Breast epithelium (tissue), 4 donors: ENCODE measurements at regions not wholly inside any gene's neighbourhood (a gene's known extent, or its start where the extent isn't known, plus 50 kb on each side); places are given as distances from the start of the nearest gene placed in this dataset.
A peak's percentile ranks its signal among the peaks of the same experiment; 100 is the strongest.

Experiments
- DNase-seq, 2 donors: peaks; one replicate each; pipeline ENCODE4 v3.0.0-alpha.2; 2019; ENCODE audit warnings: low spot score in 2 of 2
- H3K27ac ChIP-seq, 2 donors: fragments of 200-600 bp; sonication (generic) in 1 of 2; one replicate each; pipeline ENCODE4 v1.5.1; 2016 to 2019; ENCODE audit warnings: mild to moderate bottlenecking in 1 of 2
- H3K27me3 ChIP-seq, 2 donors: fragments of 200-600 bp; sonication (generic) in 1 of 2; one replicate each; pipeline versions ENCODE4 v1.5.1 to v1.6.0; 2017 to 2019; ENCODE audit warnings: control low read depth in 1 of 2, mild to moderate bottlenecking in 1 of 2
- H3K36me3 ChIP-seq: fragments of 200-600 bp; one replicate; pipeline ENCODE4 v1.5.1; 2019
- H3K4me1 ChIP-seq, 2 donors: fragments of 200-600 bp; sonication (generic); one replicate each; pipeline ENCODE4 v1.5.1; 2016 to 2019; ENCODE audit warnings: control low read depth in 1 of 2
- H3K4me3 ChIP-seq, 3 donors: fragments of 200-600 bp; sonication (generic); 1 replicate in 2 of 3; 2 replicates in 1 of 3; pipeline ENCODE4 v1.5.1; 2016 to 2019; ENCODE audit warnings: mild to moderate bottlenecking in 3 of 3, moderate library complexity in 2 of 3
- H3K9me3 ChIP-seq, 2 donors: fragments of 200-600 bp; sonication (generic) in 1 of 2; one replicate each; pipeline ENCODE4 v1.5.1; 2016 to 2019; ENCODE audit warnings: control low read depth in 1 of 2
- CTCF ChIP-seq, 3 donors: fragments of 450-650 bp; IDR thresholded peaks; one replicate each; pipeline ENCODE4 v1.5.1; 2016 to 2017; ENCODE audit warnings: antibody characterized with exemption in 3 of 3, mild to moderate bottlenecking in 3 of 3, moderate library complexity in 3 of 3
- POLR2A ChIP-seq: fragments of 450-650 bp; IDR thresholded peaks from one replicate; pipeline ENCODE4 v1.6.1; 2016; ENCODE audit warnings: antibody characterized with exemption, mild to moderate bottlenecking, moderate library complexity
- POLR2AphosphoS5 ChIP-seq, 3 donors: sonication (generic); formaldehyde crosslinking; IDR thresholded peaks; one replicate each; pipeline ENCODE4 v1.6.1; 2017; ENCODE audit warnings: antibody characterized with exemption in 3 of 3
- intact Hi-C: fragments of 100-400 bp; cut with DNase I; formaldehyde crosslinking; loops from one replicate; pipeline ENCODE4 v1.15.1; 2023; ENCODE audit warnings: low total_unique reads

DNA sequence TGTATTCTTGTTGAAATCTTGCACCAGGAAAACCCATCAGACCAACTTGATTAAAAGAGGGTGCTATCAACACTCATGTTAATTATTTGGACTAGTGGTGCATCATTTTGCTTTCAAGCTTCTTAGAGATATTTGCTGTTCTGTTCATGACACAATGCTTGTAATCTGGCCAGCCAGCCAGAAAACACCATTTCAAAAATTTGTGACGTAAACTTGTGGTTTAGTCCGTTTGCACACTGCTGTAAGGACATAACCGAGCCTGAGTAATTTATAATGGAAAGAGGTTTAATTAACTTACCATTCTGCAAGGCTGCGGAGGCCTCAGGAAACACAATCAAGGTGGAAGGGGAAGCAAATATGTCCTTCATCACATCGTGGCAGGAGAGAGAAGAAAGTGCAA is 374.3 kb upstream of the TGFBR2 start:
- Histone ChIP-seq H3K4me1 (no peaks in the 10 kb centered on the region), H3K9me3 (no peaks in the 10 kb centered on the region), H3K27me3 (no peaks in the 10 kb centered on the region), H3K4me3 (peak overlapping the region in 1 of 3 donors; percentile 35), H3K36me3 (no peaks in the 10 kb centered on the region), H3K27ac (peak overlapping the region; percentile 52 to 76)
- no peak for DNase-seq
- intact Hi-C loops: no loop called here
- TF ChIP-seq CTCF (IDR thresholded peaks at IDR 0.05): no peak
- no peak for TF ChIP-seq POLR2A
- TF ChIP-seq POLR2AphosphoS5 (IDR thresholded peaks at IDR 0.05): no peak

GRCh38 chr3:30233913-30234646 is 372.3 kb upstream of the TGFBR2 start:
- TF ChIP-seq CTCF (IDR thresholded peaks at IDR 0.05) (no peak), POLR2AphosphoS5 (IDR thresholded peaks at IDR 0.05) (no peak), POLR2A (no peak)
- no peaks in the 10 kb centered on the region for H3K4me1 ChIP-seq
- H3K36me3 ChIP-seq: no peaks in the 10 kb centered on the region
- no peak overlapping the region for H3K4me3 ChIP-seq
- H3K27me3 ChIP-seq: no peaks in the 10 kb centered on the region
- intact Hi-C loops: no loop called here
- H3K9me3 ChIP-seq: no peaks in the 10 kb centered on the region
- DNase-seq: no peak
- no peak overlapping the region for H3K27ac ChIP-seq

DNA sequence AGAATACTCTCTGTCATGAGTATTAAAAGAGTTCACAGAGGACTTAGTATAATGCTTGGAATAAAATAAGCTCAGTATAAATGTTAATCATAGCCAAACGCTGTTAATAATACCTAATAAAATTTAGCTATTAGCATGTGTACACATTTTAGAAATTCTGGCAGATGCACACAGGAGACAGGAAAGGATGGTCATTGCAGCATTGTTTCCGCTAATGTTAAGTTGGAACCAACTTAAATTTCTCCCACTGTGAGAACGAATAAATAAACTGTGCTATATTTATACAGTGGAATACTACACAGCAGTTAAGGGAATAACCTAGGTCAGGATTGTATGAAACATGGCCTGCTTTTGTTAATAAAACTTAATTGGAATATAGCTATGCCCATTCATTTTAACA is 370.4 kb upstream of the TGFBR2 start:
- intact Hi-C loops: no loop called here
- Histone ChIP-seq H3K27ac (no peak overlapping the region), H3K4me1 (no peaks in the 10 kb centered on the region), H3K9me3 (no peaks in the 10 kb centered on the region), H3K36me3 (no peaks in the 10 kb centered on the region), H3K4me3 (no peak overlapping the region), H3K27me3 (no peaks in the 10 kb centered on the region)
- no peak for TF ChIP-seq POLR2AphosphoS5 (IDR thresholded peaks at IDR 0.05)
- TF ChIP-seq CTCF (IDR thresholded peaks at IDR 0.05): no peak
- TF ChIP-seq POLR2A: no peak
- DNase-seq: no peak

GRCh38 chr3:30241721-30242120 is 364.7 kb upstream of the TGFBR2 start:
- H3K27me3 ChIP-seq: no peaks in the 10 kb centered on the region
- H3K4me3 ChIP-seq: no peak overlapping the region
- H3K27ac ChIP-seq: no peak overlapping the region
- H3K4me1 ChIP-seq: no peaks in the 10 kb centered on the region
- intact Hi-C loops: no loop called here
- DNase-seq: no peak
- no peaks in the 10 kb centered on the region for H3K9me3 ChIP-seq
- no peaks in the 10 kb centered on the region for H3K36me3 ChIP-seq
- no peak for TF ChIP-seq POLR2A
- TF ChIP-seq CTCF (IDR thresholded peaks at IDR 0.05): no peak
- TF ChIP-seq POLR2AphosphoS5 (IDR thresholded peaks at IDR 0.05): no peak

- TF ChIP-seq CTCF (IDR thresholded peaks at IDR 0.05) (no peak), POLR2A (no peak), POLR2AphosphoS5 (IDR thresholded peaks at IDR 0.05) (no peak)
- DNase-seq: no peak
- Histone ChIP-seq H3K36me3 (no peaks in the 10 kb centered on the region), H3K4me3 (no peak overlapping the region), H3K9me3 (no peaks in the 10 kb centered on the region), H3K4me1 (no peaks in the 10 kb centered on the region), H3K27me3 (no peaks in the 10 kb centered on the region), H3K27ac (no peak overlapping the region)
- intact Hi-C loops: no loop called here
Measured at GRCh38 chr3:30245858-30246622, 360.4 kb upstream of the TGFBR2 start.
